GM19467 (cell line): ENCODE measurements at regions not wholly inside any gene's neighbourhood (a gene's known extent, or its start where the extent isn't known, plus 50 kb on each side); places are given as distances from the start of the nearest gene placed in this dataset.
"Not testable (repeated sequence)": the region's sequence is repeated elsewhere in the genome, so short reads cannot be mapped to it uniquely, and the experiment has no call there.

Experiments used
- ATAC-seq: cut with Tn5 transposase; IDR thresholded peaks from one replicate; pipeline ENCODE4 v1.9.1; 2021; ENCODE audit warnings: mild to moderate bottlenecking, moderate library complexity; ENCODE audit not compliant: unreplicated experiment

GRCh38 chr7:98771519-98771918 lies 98.3 kb downstream of the TMEM130 start:
- no peak for ATAC-seq

GRCh38 chr7:98771941-98772603 lies 97.7 kb downstream of the TMEM130 start:
- no peak for ATAC-seq

GRCh38 chr7:98774884-98775283 lies 94.9 kb downstream of the TMEM130 start:
- ATAC-seq: no peak

GRCh38 chr7:98777051-98777450 lies 92.8 kb downstream of the TMEM130 start:
- ATAC-seq: no peak

GRCh38 chr7:98778421-98778820 lies 91.4 kb downstream of the TMEM130 start:
- ATAC-seq: no peak

GRCh38 chr7:98779800-98780587 lies 89.8 kb downstream of the TMEM130 start:
- ATAC-seq: no peak

- no peak for ATAC-seq
Observed at GRCh38 chr7:98784216-98784785, 85.5 kb downstream of the TMEM130 start.

- no peak for ATAC-seq
Observed at GRCh38 chr7:98785929-98786571, 83.8 kb downstream of the TMEM130 start.

- no peak for ATAC-seq
Observed at GRCh38 chr7:98788966-98789365, 80.8 kb downstream of the TMEM130 start.

GRCh38 chr7:98794453-98794852 lies 75.4 kb downstream of the TMEM130 start:
- ATAC-seq: not testable (repeated sequence)

- ATAC-seq: peak; percentile 73
Observed at GRCh38 chr7:98795741-98796493, 73.9 kb downstream of the TMEM130 start.
